Stimulated activated CD8-positive, alpha-beta memory T cell treated with anti-CD3 and anti-CD28 coated beads, Interleukin-4, amount 100 ng/mL, for 1 hour (primary cell): ENCODE measurements at regions not wholly inside any gene's neighbourhood (a gene's known extent, or its start where the extent isn't known, plus 50 kb on each side); places are given as distances from the start of the nearest gene placed in this dataset.

Source experiments
- DNase-seq, 2 donors: peaks; one replicate each; pipeline ENCODE4 v3.0.0-alpha.2; 2020; ENCODE audit warnings: low read depth in 2 of 2, low spot score in 1 of 2

DNA sequence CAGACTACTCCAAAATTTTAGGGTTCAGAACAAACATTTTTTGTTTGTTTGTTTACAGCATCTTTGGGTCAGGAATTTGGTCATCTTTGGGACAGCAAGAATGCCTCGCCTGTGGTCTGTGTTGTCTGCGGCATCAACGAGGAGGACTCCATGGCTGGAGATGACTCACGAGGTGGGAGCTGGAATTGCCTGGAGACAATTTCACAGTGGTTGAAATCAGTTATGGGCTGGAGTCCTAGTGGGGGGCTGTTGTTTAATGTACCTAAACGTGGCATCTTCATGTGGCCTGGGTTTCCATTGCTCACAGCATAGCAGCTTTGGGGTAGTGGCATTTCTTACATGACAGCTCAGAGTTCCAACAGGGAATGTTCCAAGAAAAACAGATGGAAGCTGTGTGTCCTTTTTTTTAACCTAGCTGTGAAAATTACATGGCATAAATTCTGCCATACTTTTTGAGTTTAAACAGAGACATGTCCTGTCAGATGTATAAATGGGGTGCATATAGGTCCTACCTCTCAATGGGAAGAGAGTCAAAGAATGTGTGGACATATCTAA lies 507.3 kb upstream of the CBLB start:
- no peak for DNase-seq

- DNase-seq, result no peak
These were observed 510.5 kb upstream of the CBLB start for GRCh38 chr3:106379251-106379750.

- no peak for DNase-seq
These were observed 511.4 kb upstream of the CBLB start for GRCh38 chr3:106380232-106380631.

DNA sequence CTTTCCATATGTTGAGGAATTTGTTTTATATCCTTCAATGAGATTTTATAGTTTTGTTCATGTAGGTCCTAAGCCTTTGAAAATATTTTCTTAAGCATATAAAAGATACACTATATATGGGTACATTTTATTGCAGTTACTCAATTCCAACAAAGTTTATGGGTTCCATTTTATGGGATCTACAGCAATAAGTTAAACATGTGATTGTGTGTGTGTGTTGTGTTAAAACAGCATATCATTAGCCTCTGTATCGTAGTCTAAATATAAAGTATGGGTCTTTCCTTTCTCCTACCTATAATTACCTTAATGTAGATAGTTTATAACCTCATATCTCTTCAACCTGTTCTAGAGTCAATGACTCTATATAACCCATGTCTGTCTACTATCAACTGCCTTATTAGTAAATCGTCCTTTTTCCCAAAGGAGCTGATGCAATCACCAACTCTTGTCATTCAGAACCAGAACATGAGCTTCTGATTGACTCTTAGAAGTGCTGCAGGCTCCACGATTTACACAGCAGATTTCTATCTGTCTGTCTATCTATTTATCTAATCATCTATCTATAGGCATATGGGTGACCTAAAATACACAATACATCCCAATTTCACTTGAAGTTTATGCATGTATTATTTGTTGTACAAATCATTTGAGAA lies 512.6 kb upstream of the CBLB start:
- no peak for DNase-seq

DNA sequence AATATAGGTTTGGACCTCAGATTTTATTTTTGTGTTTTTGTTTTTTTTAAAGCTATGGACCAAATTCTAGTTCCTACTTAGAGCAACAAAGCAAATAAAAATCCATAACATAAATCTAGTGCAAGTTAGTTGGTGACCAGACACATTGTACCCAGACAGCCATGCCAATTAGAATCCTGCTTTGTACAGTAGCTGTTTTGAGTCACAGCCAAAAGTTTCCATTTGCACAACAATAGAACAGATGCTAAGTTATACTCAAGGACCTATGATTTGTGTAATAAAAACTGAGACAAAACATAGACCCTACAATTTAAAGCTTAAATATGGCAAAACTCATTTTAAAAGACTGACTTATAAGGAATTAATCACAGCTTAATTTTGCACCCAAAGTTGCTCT lies 513.1 kb upstream of the CBLB start:
- DNase-seq, result no peak

GRCh38 chr3:106386050-106386449 lies 517.2 kb upstream of the CBLB start:
- DNase-seq, result no peak

- DNase-seq, result no peak
These were observed 524.1 kb upstream of the CBLB start for GRCh38 chr3:106392915-106393314.

DNA sequence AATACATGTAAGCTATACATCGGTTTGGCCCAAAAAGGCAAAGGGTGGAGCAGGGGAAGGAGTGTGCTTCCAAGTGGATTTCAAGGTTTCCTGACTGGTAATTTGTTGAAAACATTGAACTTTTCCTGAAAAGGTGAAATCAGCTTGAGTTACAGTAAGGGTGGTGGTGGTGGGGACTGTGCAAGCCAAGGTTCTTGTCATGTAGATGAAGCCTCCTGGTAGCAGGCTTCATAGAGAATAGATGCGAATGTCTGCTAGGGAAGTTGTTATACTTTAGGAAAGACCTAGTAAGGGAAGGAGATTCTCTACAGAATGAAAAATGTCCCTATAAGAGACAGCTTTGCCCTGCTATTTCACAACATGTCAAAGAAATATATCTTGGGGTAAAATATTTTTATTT lies 528.2 kb upstream of the CBLB start:
- DNase-seq, result no peak

DNA sequence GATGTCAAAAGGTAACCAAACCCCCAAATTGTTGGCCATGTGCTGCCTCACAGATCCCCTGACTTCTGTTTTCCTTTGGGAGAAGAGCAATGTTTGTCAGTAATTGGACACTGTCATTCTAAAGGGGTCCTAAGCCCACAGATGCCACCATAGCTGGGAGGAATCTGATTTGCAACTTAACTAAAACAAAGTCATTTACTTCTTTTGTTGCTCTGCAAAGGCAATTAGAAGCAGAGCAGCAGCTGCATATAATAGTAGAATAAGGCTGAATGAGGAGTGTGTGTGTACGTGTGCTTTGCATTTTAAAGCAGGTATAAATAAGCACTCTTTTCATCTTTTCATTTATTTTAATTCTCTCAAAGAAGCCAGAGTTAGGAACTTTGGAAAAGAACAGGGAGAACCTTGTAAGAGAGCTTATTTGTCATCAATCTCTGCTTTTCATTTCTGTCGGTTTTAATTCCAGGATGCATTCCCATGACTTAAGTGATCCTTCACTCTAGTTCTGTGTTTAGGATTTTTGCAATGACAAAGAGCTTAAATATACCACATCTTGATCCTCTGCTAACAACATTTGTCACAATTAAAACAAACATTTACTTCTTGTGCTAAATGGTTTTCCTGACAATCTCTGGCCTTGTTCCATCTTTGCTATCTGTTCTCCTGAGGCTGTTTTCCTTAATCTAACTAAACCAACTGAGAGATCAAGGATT lies 530.2 kb upstream of the CBLB start:
- no peak for DNase-seq

- DNase-seq, result no peak
These were observed 530.9 kb upstream of the CBLB start for GRCh38 chr3:106399761-106400160.

GRCh38 chr3:106401666-106402490 lies 533.1 kb upstream of the CBLB start:
- DNase-seq, result no peak

DNA sequence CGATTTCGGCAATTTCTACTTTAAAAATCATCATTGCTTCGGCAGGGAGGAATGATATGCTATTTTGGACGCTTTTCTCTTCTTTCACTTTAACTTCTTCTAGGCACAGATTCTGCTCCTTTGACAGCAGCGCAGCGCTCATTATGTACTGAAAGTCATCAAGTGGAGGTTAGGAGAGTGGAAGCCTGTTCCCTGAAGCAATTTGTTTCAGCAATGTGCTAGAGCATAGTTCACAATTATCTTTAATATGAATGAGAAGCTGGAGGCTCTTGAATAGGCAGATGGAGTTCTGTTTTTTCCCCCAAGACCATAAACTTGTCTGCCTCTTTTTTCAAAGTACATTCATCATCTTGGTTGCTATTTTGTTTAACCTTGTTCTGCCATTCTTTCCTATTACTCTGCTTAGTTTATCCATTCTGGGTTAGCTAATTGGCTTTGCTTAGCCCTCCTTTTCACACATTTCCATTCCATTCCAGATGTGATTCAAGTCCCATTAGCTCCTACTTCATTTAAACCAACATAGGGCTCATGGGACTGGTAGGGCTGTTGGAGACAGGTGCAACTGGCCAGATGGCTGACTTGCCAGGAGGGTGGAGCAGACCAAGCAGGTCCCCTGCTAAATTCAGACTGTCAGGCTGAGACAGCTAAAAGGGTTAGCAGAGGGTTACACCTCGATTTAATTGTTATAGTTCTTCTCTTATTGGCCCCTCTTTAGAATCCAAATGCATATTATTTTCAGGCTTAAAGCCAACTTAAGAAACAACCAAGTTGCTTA lies 534.7 kb upstream of the CBLB start:
- DNase-seq, result no peak

DNA sequence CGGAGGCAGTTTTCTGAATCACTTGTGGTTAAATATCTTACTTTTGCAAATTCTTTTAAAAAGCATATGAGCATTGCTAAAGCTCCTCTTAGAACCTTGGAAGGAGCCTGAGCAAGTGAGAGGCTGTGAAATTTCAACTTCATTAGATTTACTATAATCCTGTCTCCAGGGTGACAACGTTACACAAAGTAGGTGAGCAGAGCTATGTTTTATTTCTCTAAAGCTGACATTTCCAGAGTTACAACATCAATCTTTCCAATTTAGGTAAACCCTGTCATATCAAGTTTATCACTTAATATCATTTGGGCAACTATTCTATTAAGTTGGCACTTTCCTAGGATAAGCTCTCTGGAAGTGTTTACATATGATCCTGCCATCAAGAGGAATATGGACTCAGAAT lies 544.9 kb upstream of the CBLB start:
- DNase-seq, result no peak

DNA sequence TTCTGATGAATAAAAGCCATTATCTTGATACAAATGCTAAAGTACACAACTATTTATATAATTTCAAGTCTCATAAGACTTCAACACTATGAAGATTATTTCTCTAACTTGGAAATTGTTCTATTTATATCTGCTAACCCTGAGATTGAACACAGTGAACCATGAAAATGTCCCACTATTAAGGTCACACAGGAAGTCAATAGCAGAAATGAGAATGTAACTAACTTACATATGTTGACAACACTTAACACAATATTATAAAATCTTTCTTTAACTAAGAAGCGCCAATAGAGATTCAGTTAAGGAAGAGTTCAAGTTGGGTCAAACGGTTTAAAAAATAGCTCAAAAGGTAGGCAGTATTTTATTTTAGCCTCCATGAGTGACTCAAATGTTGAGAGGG lies 551.8 kb upstream of the CBLB start:
- DNase-seq, result no peak

- DNase-seq, result no peak
These were observed 552.6 kb upstream of the CBLB start for GRCh38 chr3:106421426-106421825.

DNA sequence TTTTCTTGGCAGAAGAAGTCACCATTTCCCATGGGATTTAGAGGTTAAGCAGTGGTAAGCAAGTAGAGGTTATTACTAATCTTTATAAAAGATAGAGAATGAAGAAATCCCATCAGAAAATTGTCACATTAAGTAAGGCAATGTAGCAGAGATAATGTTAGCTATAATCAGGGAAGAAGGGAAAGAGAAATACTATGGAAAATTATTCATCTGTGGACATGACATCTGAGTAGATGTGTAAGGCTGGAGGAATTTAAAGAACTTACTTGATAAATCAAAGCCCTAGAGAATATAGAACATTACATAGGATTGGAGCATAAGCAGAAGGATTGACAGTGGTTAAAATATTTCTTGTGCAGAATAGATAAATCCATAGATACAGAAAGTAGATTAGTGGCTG lies 553.1 kb upstream of the CBLB start:
- no peak for DNase-seq

DNA sequence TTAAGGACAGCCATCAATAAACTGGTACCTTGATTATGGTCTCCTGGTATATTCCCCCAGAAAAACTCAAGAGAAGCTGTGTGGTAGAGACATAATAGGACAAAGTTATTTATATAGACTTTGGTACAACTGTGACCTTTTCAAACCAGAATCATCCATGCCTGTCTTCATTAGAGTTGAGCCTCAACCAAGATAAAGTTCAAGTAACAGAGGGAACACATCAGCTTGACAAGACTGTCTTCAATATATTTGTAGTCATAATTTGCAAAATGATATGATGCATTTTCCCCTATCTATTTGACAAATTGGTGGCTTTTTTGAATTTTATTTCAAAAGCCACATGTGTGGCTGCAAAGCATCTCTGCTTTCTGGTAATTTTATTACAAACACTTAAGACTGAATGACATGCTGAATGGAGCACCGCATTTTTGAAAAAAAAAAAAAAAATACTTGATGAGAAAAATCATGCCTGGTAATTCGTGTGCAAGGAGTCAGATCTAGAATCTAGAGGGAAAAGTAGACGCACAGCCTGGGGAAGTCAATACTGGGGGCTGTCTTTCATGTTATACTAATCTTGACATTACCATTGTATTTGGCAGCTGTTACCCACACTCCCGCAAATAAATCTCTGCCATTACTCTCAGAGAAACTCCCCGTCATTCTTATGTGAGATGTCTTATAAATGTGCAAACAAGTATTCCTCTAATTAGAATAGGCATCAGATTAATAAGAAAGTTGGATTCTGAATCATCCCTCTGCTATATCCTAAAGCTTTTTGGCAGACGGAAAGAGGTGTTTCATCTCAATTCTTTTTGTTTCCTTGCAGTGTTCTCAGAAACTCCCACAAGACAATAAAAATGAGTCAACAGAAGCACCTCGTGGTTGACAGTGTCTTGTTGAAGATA lies 554.8 kb upstream of the CBLB start:
- no peak for DNase-seq

DNA sequence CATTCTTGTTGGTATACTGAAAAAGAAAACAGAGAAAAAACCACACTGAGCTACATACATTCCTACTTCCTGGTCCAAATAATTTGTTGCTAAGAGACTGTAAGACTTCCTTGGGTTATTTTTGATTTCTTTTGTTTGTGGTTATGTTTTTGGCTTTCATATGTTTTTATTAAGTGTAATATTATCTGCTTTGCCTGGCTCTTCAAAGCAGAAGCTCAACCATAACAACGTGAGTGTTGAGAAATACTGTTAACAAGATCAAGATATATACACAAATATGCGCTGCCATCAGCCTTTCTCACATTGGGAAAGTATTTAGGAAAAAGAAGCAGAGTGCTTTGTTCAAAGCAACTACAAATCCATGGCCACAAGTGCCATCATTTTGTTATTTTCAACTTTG lies 556.2 kb upstream of the CBLB start:
- no peak for DNase-seq

- DNase-seq, result no peak
These were observed 557.1 kb upstream of the CBLB start for GRCh38 chr3:106425916-106426315.

GRCh38 chr3:106428565-106428994 lies 559.8 kb upstream of the CBLB start:
- no peak for DNase-seq
